Retinal pigment epithelial cell (primary cell): ENCODE measurements at regions not wholly inside any gene's neighbourhood (a gene's known extent, or its start where the extent isn't known, plus 50 kb on each side); places are given as distances from the start of the nearest gene placed in this dataset.
"Not testable (repeated sequence)": the region's sequence is repeated elsewhere in the genome, so short reads cannot be mapped to it uniquely, and the experiment has no call there.

Source experiments
- DNase-seq: peaks from one replicate; pipeline ENCODE4 v3.0.0-alpha.2; 2010; ENCODE audit warnings: low read depth
- H3K4me3 ChIP-seq: 2 replicates; pipeline ENCODE4 v1.5.1; 2011; ENCODE audit warnings: mild to moderate bottlenecking, low read length, control low read depth, moderate library complexity
- TF ChIP-seq, protein P1 (sequence below): conservative IDR thresholded peaks from 2 replicates; pipeline ENCODE4 v1.5.1; 2011; ENCODE audit warnings: low read depth, low read length, control low read depth, inconsistent platforms

DNA sequence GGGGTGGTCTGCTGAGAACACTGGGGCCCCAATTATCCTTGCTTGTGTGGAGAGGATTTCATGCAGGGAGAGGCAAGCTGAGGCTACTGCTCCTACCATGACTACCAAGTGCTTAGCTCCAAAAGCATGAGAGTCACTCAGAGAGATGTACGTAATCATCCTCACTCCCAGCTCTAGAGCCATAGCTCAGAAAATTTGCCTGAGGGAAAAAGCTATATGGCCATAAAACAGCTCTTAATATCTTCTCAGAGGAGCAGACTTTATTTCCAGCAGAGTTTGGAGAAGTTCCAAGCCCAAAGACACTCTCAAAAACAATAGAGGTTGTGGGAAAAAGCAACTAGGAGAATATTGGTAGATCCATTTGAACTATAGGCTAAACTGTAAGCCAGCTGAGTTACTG, 106.4 kb upstream of the PBX1 start:
- DNase-seq = no peak
- TF ChIP-seq, protein P1, sequence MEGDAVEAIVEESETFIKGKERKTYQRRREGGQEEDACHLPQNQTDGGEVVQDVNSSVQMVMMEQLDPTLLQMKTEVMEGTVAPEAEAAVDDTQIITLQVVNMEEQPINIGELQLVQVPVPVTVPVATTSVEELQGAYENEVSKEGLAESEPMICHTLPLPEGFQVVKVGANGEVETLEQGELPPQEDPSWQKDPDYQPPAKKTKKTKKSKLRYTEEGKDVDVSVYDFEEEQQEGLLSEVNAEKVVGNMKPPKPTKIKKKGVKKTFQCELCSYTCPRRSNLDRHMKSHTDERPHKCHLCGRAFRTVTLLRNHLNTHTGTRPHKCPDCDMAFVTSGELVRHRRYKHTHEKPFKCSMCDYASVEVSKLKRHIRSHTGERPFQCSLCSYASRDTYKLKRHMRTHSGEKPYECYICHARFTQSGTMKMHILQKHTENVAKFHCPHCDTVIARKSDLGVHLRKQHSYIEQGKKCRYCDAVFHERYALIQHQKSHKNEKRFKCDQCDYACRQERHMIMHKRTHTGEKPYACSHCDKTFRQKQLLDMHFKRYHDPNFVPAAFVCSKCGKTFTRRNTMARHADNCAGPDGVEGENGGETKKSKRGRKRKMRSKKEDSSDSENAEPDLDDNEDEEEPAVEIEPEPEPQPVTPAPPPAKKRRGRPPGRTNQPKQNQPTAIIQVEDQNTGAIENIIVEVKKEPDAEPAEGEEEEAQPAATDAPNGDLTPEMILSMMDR = no peak
- no peak overlapping the region for H3K4me3 ChIP-seq

DNA sequence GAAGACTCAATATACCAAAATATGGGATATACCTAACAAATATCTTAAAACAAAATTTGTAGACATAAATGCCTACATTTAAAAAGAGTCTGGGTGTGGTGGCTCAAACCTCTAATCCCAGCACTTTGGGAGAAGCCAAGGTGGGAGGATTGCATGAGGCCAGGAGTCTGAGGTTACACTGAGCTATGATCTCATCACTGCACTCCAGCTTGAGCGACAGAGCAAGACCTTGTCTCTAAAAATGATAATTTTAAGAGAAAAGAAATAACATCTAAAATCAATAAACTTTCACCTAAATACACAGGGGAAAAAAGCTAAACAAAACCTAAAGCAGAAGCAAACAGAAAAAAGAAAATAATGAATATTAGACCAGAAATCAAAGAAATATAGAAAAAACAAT, 102.7 kb upstream of the PBX1 start:
- no peak overlapping the region for H3K4me3 ChIP-seq
- TF ChIP-seq, protein P1 = no peak
- DNase-seq = no peak

DNA sequence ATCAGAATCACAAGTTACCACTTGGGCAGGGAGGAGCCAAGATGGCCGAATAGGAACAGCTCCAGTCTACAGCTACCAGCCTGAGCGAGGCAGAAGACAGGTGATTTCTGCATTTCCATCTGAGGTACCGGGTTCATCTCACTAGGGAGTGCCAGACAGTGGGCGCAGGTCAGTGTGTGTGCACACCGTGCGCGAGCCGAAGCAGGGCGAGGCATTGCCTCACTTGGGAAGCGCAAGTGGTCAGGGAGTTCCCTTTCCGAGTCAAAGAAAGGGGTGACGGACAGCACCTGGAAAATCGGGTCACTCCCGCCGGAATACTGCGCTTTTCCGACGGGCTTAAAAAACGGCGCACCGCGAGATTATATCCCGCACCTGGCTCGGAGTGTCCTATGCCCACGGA, 99.8 kb upstream of the PBX1 start:
- H3K4me3 ChIP-seq, DNase-seq: not testable (repeated sequence)

DNA sequence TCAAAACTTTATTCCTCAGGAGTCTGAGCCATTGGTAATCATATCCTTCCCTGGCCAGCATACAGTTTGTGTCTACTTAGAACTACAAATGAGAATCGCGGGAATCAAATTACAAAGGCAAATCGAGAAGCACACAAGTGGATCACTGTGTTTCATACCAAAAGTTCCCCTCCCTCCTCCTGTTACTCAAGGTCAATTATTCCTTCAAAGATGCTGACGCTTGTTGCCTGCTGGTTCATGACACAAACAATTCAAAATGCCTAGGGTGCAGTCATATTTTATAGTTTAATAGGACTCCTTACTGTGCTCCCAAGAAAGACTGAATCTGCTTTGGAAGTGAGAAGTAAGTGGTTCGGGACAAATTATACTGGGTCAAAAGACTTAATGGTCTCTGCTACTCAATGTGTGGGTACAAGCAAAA, 93.0 kb upstream of the PBX1 start:
- TF ChIP-seq, protein P1 = no peak
- no peak overlapping the region for H3K4me3 ChIP-seq
- no peak for DNase-seq

DNA sequence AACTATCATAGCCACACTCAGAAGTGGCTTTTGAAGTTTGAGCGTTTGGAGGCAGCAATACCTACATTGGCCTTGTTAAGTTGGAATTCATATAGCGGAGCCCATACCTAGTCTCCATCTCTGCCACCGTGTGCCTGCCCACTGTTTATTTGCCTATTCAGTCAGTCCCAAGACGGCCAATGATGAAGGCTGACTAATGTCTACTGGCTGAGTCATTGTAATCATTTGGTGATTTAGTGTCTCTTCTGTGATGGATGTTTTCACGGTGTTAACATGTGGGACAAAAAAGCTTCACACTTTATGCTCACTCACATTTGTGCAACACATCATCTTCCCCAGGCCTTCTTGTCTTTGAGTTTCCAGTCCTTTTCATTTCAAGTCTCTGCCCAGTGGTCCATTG, 92.6 kb upstream of the PBX1 start:
- no peak overlapping the region for H3K4me3 ChIP-seq
- no peak for DNase-seq
- TF ChIP-seq, protein P1 = no peak

DNA sequence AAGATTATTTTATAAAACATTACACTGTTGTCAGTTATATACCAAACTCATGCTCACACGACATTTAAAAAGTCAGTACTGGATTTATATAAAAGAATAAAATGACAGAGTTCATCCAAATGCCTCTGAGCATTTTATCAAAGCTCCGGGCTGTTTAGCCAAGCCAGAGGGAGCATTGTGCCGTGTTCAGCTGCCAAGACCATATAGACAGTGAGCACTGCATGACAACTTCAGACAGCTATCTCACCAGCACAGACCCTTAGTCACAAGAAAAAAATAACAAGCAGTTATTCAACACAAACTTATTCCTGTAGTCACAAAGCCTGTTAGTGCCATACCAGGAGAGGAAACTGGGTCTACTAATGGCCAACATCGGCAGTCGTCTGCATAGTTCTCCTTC, 88.0 kb upstream of the PBX1 start:
- no peak for DNase-seq
- no peak overlapping the region for H3K4me3 ChIP-seq
- TF ChIP-seq, protein P1 = no peak

DNA sequence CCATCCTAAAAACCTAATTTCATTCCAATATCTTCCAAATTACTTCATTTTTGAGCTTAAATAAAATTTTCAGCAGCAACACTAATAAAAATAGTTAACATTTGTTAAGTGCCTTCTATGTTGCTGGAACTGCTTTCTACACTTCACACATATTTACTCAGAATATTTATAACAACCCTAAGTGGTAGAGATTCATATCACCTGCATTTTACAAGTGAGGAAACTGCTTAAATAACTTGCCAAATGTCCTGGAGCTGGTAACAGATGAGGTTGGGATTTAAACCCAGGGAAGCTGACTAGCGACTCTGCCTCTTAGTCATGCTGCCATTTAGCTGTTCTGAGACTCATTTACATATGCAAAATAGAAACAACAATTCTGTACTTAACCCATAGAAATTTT, 86.1 kb upstream of the PBX1 start:
- DNase-seq = no peak
- no peak overlapping the region for H3K4me3 ChIP-seq
- TF ChIP-seq, protein P1 = no peak

DNA sequence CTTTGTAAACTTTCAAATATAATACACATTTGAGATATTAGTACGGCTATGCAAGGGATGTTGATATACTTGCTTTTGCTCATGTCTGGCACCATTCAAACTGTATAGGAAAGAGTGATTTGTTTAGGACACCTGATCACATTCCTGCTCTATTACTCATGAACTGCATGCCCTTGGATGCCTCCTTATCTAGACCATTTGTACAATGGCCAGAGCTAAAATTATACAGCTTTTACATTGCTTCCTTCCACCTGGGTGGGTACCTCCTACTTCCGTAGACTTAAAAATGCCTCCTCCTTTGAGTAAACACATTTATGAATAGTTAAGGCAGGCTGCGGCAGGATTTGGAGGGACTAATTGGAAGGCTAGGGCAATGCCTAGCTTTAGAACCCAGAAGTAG, 85.4 kb upstream of the PBX1 start:
- DNase-seq = no peak
- TF ChIP-seq, protein P1 = no peak
- no peak overlapping the region for H3K4me3 ChIP-seq
